Esophagus mucosa (tissue), 1 donor: ENCODE measurements at regions not wholly inside any gene's neighbourhood (a gene's known extent, or its start where the extent isn't known, plus 50 kb on each side); places are given as distances from the start of the nearest gene placed in this dataset.
A peak's percentile ranks its signal among the peaks of the same experiment; 100 is the strongest.

Source experiments
- ATAC-seq: fragments of 200-7000 bp; cut with Tn5 transposase; one replicate; pipeline ENCODE4 v1.9.1; 2020
- donor health status: DM: yes; HTN: yes; CAD: no.

GRCh38 chr14:94953541-94954260 is 183.8 kb upstream of the GSC start:
- ATAC-seq: no peak

- peak; percentile 57 for ATAC-seq
Observed at GRCh38 chr14:94952097-94952496, 182.2 kb upstream of the GSC start.

- no peak for ATAC-seq
Observed at GRCh38 chr14:94946244-94946643, 176.3 kb upstream of the GSC start.

- no peak for ATAC-seq
Observed at GRCh38 chr14:94945615-94946014, 175.7 kb upstream of the GSC start.

- no peak for ATAC-seq
Observed at GRCh38 chr14:94944636-94945258, 174.8 kb upstream of the GSC start.

- ATAC-seq: no peak
Observed at GRCh38 chr14:94942601-94943000, 172.7 kb upstream of the GSC start.

- ATAC-seq: no peak
Observed at GRCh38 chr14:94941311-94941710, 171.4 kb upstream of the GSC start.

GRCh38 chr14:94940263-94940993 is 170.5 kb upstream of the GSC start:
- ATAC-seq: no peak

GRCh38 chr14:94938016-94938415 is 168.1 kb upstream of the GSC start:
- no peak for ATAC-seq

- no peak for ATAC-seq
Observed at GRCh38 chr14:94936901-94937685, 167.2 kb upstream of the GSC start.

- no peak for ATAC-seq
Observed at GRCh38 chr14:94936401-94936892, 166.5 kb upstream of the GSC start.

GRCh38 chr14:94935706-94936300 is 165.9 kb upstream of the GSC start:
- ATAC-seq: no peak

GRCh38 chr14:94934276-94934810 is 164.4 kb upstream of the GSC start:
- ATAC-seq: no peak

- no peak for ATAC-seq
Observed at GRCh38 chr14:94933486-94933885, 163.6 kb upstream of the GSC start.

- ATAC-seq: no peak
Observed at GRCh38 chr14:94932589-94932988, 162.7 kb upstream of the GSC start.

- ATAC-seq: no peak
Observed at GRCh38 chr14:94930690-94931089, 160.8 kb upstream of the GSC start.

GRCh38 chr14:94929354-94929753 is 159.4 kb upstream of the GSC start:
- no peak for ATAC-seq

- ATAC-seq: no peak
Observed at GRCh38 chr14:94926176-94926575, 156.3 kb upstream of the GSC start.

- ATAC-seq: no peak
Observed at GRCh38 chr14:94925416-94926173, 155.7 kb upstream of the GSC start.

GRCh38 chr14:94924189-94924588 is 154.3 kb upstream of the GSC start:
- ATAC-seq: no peak

GRCh38 chr14:94923786-94924185 is 153.9 kb upstream of the GSC start:
- ATAC-seq: no peak
